Urothelium cell line (cell line): ENCODE measurements at regions not wholly inside any gene's neighbourhood (a gene's known extent, or its start where the extent isn't known, plus 50 kb on each side); places are given as distances from the start of the nearest gene placed in this dataset.
"Not testable (repeated sequence)": the region's sequence is repeated elsewhere in the genome, so short reads cannot be mapped to it uniquely, and the experiment has no call there.

Source experiments
- DNase-seq: peaks from one replicate; pipeline ENCODE4 v3.0.0; 2011; ENCODE audit warnings: low spot score, mixed read lengths
- FAIRE-seq: peaks from 2 replicates; lab custom pipeline; 2011; peaks lifted over from hg19 to GRCh38; lab: Jason Lieb, UNC

GRCh38 chr6:168949981-168950857 is 303.4 kb downstream of the THBS2 start:
- DNase-seq = no peak
- no peak for FAIRE-seq

GRCh38 chr6:168948990-168949531 is 304.6 kb downstream of the THBS2 start:
- no peak for FAIRE-seq

DNA sequence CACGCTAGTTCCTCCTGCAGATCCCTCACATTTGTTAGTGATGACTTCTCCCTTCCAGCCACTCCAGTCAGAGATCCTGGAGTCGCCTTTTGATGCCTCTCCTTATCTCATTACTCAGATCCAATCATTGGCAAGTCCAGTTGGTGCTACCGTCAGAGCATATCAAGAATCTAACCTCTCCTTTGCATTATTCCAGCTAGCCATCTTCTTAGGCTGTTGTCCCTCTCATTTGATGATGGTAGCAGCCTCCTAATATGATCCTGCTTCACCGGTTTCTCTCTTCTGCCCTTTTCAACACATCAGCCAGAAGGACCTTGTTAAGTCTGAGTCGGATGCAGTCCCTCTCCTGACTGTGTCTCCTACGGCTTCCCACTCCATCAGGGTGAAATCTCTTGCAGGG is 305.6 kb downstream of the THBS2 start:
- FAIRE-seq (no peak), DNase-seq (no peak)

More at GRCh38 chr6:168948990-168949531, 304.6 kb downstream of the THBS2 start:
- no peak for DNase-seq

- FAIRE-seq = no peak
Observed at GRCh38 chr6:168943231-168943905, 310.3 kb downstream of the THBS2 start.

DNA sequence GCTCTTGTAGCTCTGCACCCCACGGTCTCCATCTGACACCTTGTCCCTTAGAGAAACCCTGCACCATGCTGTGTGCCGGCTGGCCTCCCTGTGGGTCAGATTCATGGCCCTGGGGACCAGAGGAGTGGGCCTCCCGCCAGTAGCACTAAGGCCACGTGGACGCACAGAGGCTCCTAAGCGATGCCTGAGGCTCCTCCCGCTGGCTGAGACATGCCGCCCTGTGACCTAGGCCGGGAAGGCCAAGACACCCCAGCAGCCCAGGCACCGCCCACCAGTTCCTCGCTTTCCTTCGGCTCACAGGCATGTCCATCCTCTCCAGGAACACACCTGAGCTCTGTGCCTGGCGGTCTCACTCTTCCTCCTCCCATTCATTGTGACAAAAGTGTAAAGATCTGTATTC is 311.0 kb downstream of the THBS2 start:
- no peak for DNase-seq
- no peak for FAIRE-seq

More at GRCh38 chr6:168943231-168943905, 310.3 kb downstream of the THBS2 start:
- DNase-seq = no peak

DNA sequence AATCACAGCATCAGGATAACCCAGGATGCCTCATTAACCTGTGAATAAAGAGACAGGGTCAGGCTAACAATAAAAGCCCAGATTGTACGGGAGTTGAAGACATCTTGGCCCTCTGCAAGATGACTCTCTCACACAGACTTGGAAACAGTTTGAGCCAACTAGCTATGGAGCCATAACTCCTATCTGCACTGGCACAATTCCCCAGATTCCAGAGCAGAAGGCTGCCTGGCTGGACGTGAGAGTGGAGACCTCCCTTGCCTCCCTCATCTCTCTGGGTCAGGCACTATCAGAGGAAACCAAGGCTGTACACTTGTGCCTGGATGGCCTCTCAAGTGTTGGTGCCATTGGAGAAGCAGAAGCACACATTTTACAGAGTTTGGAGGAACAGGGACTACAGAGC is 312.6 kb downstream of the THBS2 start:
- no peak for FAIRE-seq
- no peak for DNase-seq

GRCh38 chr6:168939796-168940195 is 313.9 kb downstream of the THBS2 start:
- DNase-seq = no peak
- no peak for FAIRE-seq

GRCh38 chr6:168939041-168939440 is 314.6 kb downstream of the THBS2 start:
- FAIRE-seq (no peak), DNase-seq (no peak)

- FAIRE-seq (no peak), DNase-seq (no peak)
Observed at GRCh38 chr6:168938546-168938945, 315.1 kb downstream of the THBS2 start.

- FAIRE-seq = no peak
- peak; percentile 68 for DNase-seq
Observed at GRCh38 chr6:168937054-168937453, 316.6 kb downstream of the THBS2 start.

- FAIRE-seq = no peak
- no peak for DNase-seq
Observed at GRCh38 chr6:168935628-168936010, 318.0 kb downstream of the THBS2 start.

GRCh38 chr6:168934660-168935627 is 318.7 kb downstream of the THBS2 start:
- FAIRE-seq = no peak
- DNase-seq = no peak

DNA sequence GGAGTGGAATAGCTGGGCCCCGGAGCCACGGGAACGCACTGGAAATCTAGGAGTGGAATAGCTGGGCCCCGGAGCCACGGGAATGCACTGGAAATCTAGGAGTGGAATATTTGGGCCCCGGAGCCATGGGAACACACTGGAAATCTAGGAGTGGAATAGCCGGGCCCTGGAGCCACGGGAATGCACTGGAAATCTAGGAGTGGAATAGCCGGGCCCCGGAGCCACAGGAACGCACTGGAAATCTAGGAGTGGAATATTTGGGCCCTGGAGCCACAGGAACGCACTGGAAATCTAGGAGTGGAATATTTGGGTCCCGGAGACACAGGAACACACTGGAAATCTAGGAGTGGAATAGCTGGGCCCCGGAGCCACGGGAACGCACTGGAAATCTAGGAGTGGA is 321.5 kb downstream of the THBS2 start:
- not testable (repeated sequence) for FAIRE-seq, DNase-seq

DNA sequence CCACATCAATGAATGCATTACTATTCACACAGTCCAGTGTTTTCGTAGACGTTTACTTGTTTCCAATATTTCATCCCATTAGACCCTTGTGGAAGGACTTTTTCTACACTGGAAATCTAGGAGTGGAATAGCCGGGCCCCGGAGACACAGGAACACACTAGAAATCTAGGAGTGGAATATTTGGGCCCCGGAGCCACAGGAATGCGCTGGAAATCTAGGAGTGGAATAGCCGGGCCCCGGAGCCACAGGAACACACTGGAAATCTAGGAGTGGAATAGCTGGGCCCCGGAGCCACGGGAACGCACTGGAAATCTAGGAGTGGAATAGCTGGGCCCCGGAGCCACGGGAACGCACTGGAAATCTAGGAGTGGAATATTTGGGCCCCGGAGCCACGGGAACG is 322.6 kb downstream of the THBS2 start:
- FAIRE-seq, DNase-seq: not testable (repeated sequence)

DNA sequence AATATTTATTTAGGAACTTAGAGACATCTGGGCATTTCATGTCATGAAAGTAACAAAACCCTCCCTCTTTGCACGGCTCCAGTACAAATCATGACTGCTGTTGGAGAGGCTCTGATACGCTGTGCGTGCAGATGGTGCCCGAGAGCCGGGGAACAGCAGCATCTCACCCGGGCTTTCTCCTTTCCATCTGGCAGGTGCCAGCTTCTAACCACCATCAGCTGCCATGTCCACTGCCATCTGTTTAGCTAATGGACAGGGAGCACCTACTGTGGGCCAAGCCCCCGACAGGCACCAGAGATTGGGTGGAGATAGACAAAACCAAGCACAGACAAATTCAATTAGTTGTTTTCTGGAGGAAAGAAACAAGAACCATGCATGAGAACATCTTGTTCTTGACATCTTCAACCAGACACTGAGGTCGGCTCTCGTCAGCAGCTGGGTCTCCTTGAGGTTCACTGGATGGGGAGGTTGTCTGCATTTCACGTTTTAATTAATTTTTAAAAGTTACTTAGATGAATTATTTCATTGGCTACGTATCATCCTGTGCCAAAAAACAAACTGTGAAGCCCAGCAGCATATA is 323.7 kb downstream of the THBS2 start:
- DNase-seq (no peak), FAIRE-seq (no peak)

- FAIRE-seq = no peak
- no peak for DNase-seq
Observed at GRCh38 chr6:168928012-168928411, 325.6 kb downstream of the THBS2 start.

DNA sequence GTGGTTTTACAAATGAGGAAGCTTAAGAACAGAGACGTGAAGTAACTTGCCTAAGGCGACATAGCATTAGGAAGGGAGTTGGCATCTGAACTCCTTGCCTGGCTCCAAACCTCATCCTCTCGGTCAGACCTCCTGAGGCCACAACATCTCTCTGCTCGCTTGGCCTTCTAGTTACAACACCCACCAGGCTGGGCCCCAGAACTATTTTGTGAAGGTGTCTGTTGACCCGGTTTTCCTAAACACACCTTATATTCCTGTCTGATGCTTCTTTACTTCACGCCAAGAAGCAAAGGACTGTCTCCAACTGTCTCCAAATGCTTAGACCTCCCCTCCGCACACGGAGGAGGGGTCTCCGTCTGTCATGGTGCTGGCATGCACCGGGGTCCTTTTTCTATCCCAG is 326.6 kb downstream of the THBS2 start:
- FAIRE-seq (no peak), DNase-seq (no peak)

DNA sequence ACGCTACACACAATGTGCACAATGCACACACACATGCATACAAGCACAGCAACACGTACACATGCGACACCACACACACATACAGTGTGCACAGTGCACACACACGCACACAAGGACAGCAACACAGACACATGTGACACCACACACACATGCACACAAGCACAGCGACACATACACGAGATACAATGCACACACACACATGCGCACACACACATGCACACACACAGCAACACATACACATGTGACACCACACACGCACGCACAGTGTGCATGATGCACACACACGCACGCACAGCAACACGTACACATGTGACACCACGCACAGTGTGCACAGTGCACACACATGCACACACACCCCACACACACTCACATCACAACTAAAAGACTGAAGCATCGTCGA is 327.3 kb downstream of the THBS2 start:
- DNase-seq (no peak), FAIRE-seq (peak; percentile 97)

GRCh38 chr6:168925671-168926070 is 328.0 kb downstream of the THBS2 start:
- DNase-seq (no peak), FAIRE-seq (no peak)

- FAIRE-seq (no peak), DNase-seq (no peak)
Observed at GRCh38 chr6:168923171-168923570, 330.5 kb downstream of the THBS2 start.
